Putamen (tissue), 1 donor: ENCODE measurements at regions not wholly inside any gene's neighbourhood (a gene's known extent, or its start where the extent isn't known, plus 50 kb on each side); places are given as distances from the start of the nearest gene placed in this dataset.
"Not testable (repeated sequence)": the region's sequence is repeated elsewhere in the genome, so short reads cannot be mapped to it uniquely, and the experiment has no call there.

ENCODE experiments used
- DNase-seq: peaks from one replicate; pipeline ENCODE4 v3.0.0-alpha.2; 2016; ENCODE audit warnings: low spot score

GRCh38 chr1:229920683-229921082, 146.4 kb upstream of the GALNT2 start:
- DNase-seq: no peak

GRCh38 chr1:229922249-229922648, 144.8 kb upstream of the GALNT2 start:
- DNase-seq: no peak

DNA sequence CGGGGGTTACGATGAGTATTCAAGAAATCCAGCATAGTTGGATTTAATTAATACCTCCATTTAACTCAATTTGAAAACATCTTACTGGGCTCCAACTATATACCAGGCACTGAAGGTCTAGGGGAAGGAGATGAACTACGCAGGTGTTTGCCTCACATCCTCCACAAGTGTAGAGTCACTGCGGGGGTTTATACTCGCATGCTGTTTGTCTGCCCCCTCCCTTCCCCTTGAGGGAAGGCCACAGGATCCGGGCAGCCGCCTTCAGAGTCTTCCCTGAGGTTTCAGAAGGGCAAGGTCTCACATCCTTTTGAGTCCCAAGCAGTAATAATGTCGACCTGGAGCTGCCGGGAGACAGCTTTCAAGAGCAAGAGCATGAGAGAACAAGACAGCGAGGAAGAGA, 142.4 kb upstream of the GALNT2 start:
- DNase-seq: no peak

DNA sequence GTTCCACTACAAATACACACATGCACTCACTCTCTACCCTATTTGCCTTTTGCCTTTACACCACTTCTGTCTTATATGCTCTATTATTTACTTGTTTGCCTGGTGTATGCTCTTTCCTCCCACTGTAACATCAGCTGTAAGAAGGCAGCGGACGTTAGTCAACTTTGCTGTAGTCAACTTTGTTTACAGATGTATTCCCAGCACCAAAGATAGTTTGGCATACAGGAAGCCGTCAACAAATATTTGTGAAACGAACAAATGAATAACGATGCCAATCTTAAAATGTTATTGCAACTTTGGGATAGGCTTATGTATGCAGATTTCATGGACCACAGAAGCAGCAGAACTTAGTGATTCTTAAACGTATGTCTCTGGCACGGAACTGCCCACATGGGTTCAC, 138.3 kb upstream of the GALNT2 start:
- no peak for DNase-seq

DNA sequence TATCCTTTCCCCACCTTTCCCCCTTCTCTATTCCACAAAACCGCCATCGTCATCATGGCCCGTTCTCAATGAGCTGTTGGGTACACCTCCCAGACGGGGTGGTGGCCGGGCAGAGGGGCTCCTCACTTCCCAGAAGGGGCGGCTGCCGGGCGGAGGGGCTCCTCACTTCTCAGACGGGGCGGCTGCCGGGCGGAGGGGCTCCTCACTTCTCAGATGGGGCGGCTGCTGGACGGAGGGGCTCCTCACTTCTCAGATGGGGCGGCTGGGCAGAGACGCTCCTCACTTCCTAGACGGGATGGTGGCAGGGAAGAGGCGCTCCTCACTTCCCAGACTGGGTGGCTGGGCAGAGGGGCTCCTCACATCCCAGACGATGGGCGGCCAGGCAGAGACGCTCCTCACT, 135.3 kb upstream of the GALNT2 start:
- not testable (repeated sequence) for DNase-seq

- not testable (repeated sequence) for DNase-seq
These were observed 131.9 kb upstream of the GALNT2 start for GRCh38 chr1:229935157-229935556.

GRCh38 chr1:229938551-229938950, 128.5 kb upstream of the GALNT2 start:
- no peak for DNase-seq

- no peak for DNase-seq
These were observed 126.4 kb upstream of the GALNT2 start for GRCh38 chr1:229940684-229941083.

- no peak for DNase-seq
These were observed 125.9 kb upstream of the GALNT2 start for GRCh38 chr1:229941160-229941559.

- DNase-seq: no peak
These were observed 125.2 kb upstream of the GALNT2 start for GRCh38 chr1:229941831-229942230.

DNA sequence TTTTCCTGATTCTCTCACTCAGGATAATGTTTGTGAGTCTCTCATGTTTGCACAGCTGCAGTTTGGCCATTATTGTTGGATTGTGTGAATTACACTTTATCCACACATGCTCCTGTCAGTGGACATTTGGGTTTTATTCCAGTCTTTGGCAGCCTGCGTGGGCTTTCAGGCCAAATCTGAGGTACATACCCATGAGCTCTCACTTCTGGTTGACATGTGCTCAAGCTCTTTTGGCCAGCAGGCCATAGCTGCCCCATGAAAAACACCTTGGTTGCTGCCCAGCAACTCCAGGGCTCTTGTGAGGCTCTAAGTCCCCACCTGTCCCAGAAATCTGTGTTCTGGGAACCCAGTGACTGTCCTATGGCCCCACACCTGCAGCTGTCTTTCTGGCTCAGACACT, 124.5 kb upstream of the GALNT2 start:
- DNase-seq: no peak

DNA sequence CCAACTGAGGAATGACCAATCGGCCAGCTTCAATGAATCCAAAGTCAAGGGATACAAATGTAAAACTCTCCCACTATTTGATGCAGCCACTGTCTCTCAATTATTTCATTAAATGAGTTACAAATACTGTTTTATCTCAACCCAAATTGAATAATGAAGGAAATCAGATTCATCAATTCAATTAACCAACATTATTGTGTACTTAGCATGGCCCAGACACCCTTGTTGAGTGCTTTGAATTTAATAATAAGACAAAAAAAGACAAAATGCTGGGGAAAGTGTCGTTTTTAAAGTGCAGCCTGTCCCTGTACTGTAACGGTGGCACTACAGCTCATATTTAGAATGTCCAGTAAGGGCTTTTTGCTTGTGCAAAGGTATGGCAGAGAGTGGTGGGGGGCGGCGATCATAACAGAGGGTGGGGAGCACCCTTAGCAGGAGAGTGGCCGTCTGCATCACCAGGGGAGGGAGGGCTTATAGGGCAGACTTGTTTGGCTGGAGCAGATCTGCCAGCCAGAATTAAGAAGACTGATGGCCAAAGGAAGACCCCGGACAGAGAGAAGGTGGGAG, 123.8 kb upstream of the GALNT2 start:
- no peak for DNase-seq

GRCh38 chr1:229943988-229944743, 122.9 kb upstream of the GALNT2 start:
- DNase-seq: no peak

DNA sequence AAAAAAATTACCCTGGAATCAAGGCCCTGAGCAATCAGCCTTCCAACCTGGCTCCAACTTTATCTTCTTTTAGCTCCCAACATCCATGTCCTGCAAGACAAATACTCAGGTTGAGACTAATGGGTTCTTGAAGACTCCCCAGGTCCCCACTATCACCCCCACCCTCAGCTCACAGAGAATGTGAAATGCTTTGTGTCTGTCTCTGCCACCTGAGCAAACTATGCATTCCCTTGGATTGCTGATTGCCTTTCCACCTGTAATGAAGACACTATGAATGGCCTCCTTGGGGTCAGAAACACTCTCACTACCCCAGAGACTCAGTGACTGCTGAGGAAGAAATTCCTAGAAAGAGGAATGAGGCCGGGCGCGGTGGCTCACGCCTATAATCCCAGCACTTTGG, 121.2 kb upstream of the GALNT2 start:
- no peak for DNase-seq

DNA sequence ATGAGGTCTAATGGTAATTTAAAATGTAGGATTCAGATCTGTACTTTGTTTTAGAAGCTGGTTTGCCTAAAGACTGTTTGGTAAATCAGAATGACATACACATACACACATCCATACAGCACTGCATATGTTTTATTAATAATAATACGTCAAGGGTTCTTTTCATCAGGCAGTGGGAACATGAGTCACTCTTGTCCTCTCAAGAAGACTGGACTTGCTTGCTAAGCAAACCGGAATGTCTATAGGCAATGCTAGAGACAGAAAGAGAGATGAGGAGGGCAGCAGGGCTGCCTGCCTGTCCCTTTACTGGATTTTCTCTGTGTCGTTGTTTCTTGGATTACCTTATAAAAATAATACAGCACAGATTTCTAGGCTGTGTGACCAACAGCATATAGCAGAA, 119.1 kb upstream of the GALNT2 start:
- DNase-seq: no peak

- DNase-seq: no peak
These were observed 118.6 kb upstream of the GALNT2 start for GRCh38 chr1:229948438-229948837.

DNA sequence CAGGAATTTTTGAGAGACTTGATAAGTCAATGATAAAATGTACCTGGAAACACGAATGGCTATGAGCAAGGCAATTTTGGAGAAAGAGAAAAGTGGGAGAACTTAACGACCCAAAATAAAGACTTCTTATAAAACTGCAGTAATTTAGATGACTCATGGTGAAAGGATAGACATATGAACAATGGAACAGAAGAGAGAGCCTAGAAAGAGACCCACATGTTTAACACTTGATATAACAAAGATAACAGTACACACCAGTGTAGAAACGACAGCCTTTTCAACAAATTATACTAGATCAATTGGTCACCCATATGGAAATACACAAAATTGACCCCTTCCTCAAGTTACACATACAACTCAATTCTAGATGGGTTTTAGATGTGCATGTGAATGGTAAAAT, 117.5 kb upstream of the GALNT2 start:
- DNase-seq: no peak

GRCh38 chr1:229950020-229950419, 117.0 kb upstream of the GALNT2 start:
- DNase-seq: no peak

DNA sequence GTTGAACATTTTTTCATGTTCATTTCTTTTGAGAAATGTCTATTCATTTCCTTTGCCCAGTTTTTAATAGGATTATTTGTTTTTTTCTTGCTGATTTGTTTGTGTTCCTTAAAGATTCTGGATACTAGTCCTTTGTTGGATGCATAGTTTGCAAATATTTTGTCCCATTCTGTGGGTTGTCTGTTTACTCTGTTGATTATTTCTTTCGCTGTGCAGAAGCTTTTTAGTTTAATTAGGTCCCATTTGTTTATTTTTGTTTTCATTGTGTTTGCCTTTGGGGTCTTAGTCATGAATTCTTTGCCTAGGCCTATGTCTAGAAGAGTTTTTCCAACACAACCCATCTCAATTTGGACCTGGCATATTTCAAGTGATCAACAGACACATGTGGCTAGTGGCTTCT, 116.1 kb upstream of the GALNT2 start:
- no peak for DNase-seq

GRCh38 chr1:229951856-229952534, 115.0 kb upstream of the GALNT2 start:
- DNase-seq: no peak

GRCh38 chr1:229952670-229953520, 114.1 kb upstream of the GALNT2 start:
- no peak for DNase-seq

- DNase-seq: no peak
These were observed 113.2 kb upstream of the GALNT2 start for GRCh38 chr1:229953736-229954326.
